Body of pancreas (tissue), 4 donors: ENCODE measurements at regions not wholly inside any gene's neighbourhood (a gene's known extent, or its start where the extent isn't known, plus 50 kb on each side); places are given as distances from the start of the nearest gene placed in this dataset.

Experiments
- ATAC-seq: fragments of 150-250 bp; one replicate; pipeline ENCODE4 v1.9.1; 2016
- DNase-seq, 4 donors: peaks; one replicate each; pipeline ENCODE4 v3.0.0-alpha.2; 2019
- H3K27ac ChIP-seq, 4 donors: fragments of 200-600 bp; sonication (generic); 1 replicate in 3 of 4; 2 replicates in 1 of 4; pipeline versions ENCODE4 v1.5.1 to v1.6.1; 2016 to 2019; ENCODE audit warnings: mild to moderate bottlenecking in 1 of 4, mixed read lengths in 1 of 4, moderate library complexity in 1 of 4
- H3K27me3 ChIP-seq, 2 donors: fragments of 200-600 bp; sonication (generic); one replicate each; pipeline ENCODE4 v1.6.0; 2016; ENCODE audit warnings: mild to moderate bottlenecking in 1 of 2
- H3K36me3 ChIP-seq, 2 donors: fragments of 200-600 bp; sonication (generic); replicated peaks in 1 of 2; 2 replicates each; pipeline ENCODE4 v1.5.1; 2016; ENCODE audit warnings: low read depth in 2 of 2; ENCODE audit not compliant: insufficient read depth in 1 of 2
- H3K4me1 ChIP-seq: fragments of 200-600 bp; sonication (generic); one replicate; pipeline ENCODE4 v1.6.0; 2016
- H3K4me3 ChIP-seq, 2 donors: fragments of 200-600 bp; sonication (generic); 1 replicate in 1 of 2; 2 replicates in 1 of 2; pipeline ENCODE4 v1.5.1; 2016 to 2019
- H3K9me3 ChIP-seq, 3 donors: fragments of 200-600 bp; sonication (generic); 1 replicate in 2 of 3; 2 replicates in 1 of 3; pipeline ENCODE4 v1.5.1; 2016
- POLR2A ChIP-seq, 3 donors: fragments of 450-650 bp; IDR thresholded peaks; one replicate each; pipeline ENCODE4 v1.6.1; 2016; ENCODE audit warnings: antibody characterized with exemption in 3 of 3, mild to moderate bottlenecking in 2 of 3
- WGBS, 2 donors: methylation state at CpG; one replicate each; pipeline ENCODE4 v1.1.5; 2017; 5-methylcytosine and 5-hydroxymethylcytosine counted together
- intact Hi-C: fragments of 100-400 bp; cut with DNase I; formaldehyde crosslinking; loops from one replicate; pipeline ENCODE4 v1.15.1; 2023
- TF ChIP-seq, protein P1 (sequence below), 7 experiments: fragments of 450-650 bp in 4 of 7; fragments of 200-600 bp in 3 of 7; sonication (generic) in 3 of 7; IDR thresholded peaks; one replicate each; pipeline ENCODE4 v1.5.1; 2016 to 2019; ENCODE audit warnings: antibody characterized with exemption in 7 of 7

DNA sequence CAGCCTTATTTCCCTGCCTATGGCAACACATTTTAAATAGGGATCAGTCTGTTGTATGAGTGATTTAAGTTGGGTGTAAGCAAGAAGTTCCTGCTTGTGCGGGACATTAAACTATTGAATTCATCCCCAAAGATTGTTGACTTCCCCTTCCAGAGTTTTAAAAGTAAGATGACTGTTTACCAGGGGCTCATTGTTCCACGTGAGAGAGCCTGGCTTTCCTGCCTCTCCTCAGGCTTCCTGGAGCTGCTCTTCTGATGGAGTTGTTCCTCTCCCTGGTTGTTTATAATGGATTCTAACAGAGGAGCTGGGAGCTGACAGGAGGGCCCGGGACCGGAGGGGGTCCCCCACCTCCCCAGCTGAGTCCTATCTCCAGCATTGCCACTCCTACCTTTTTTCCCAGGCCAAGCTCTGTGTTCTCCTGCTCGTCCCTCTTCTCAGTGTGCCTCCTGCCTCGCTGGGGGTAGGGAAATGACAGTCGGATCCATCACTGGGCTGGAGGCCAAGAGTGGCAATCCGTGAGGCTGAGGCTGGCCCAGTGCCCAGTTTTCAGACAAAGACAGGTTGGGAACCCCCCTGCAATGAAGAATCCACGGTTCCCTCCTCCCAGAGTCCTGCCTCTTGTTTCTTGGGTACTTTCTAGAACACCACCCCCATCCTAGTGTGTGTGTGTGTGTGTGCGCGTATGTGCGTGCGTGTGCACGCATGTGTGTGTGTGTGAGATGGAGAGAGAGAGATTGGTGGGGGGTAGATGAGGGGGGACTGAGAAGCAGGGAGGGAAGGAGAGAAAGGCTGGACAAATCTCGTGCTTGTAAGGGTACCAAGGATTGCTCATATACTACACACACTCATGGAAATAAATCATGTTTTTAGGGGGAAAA, 123.7 kb upstream of the NFIB start:
- peaks cover 12% of the 10 kb centered on the region for H3K4me1 ChIP-seq
- intact Hi-C loops = no loop called here
- H3K4me3 ChIP-seq = no peak overlapping the region
- peak overlapping the region in 1 of 4 donors; percentile 19 for H3K27ac ChIP-seq
- no peaks in the 10 kb centered on the region for H3K9me3 ChIP-seq
- TF ChIP-seq, protein P1, sequence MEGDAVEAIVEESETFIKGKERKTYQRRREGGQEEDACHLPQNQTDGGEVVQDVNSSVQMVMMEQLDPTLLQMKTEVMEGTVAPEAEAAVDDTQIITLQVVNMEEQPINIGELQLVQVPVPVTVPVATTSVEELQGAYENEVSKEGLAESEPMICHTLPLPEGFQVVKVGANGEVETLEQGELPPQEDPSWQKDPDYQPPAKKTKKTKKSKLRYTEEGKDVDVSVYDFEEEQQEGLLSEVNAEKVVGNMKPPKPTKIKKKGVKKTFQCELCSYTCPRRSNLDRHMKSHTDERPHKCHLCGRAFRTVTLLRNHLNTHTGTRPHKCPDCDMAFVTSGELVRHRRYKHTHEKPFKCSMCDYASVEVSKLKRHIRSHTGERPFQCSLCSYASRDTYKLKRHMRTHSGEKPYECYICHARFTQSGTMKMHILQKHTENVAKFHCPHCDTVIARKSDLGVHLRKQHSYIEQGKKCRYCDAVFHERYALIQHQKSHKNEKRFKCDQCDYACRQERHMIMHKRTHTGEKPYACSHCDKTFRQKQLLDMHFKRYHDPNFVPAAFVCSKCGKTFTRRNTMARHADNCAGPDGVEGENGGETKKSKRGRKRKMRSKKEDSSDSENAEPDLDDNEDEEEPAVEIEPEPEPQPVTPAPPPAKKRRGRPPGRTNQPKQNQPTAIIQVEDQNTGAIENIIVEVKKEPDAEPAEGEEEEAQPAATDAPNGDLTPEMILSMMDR (IDR thresholded peaks at IDR 0.05) = no peak
- no peak for TF ChIP-seq POLR2A (IDR thresholded peaks at IDR 0.05)
- H3K36me3 ChIP-seq = no peaks in the 10 kb centered on the region
- DNase-seq (peak in 1 of 4 donors; percentile 23), ATAC-seq (no peak)
- WGBS, 2 donors = 30 to 36% methylated on average over 15 of the region's 15 CpGs
- no peaks in the 10 kb centered on the region for H3K27me3 ChIP-seq

DNA sequence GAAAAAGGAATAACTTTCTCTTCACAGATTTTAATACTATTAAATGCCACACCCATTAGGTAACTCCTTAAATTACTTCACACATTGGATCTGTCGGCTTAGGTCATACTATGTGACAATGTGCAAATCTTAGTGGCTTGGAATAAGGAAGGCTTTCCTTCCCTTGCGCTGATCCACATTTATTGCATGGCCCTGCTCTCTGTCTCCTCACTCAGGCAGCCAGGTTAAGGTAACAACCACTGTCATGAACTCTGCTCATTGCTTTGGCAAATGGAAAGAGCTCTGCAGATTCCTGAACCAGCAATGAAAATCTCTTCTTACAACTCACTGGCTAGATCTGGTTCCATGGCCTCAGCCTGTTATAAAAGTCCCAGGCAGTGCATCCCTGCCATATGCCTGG, 121.9 kb upstream of the NFIB start:
- no peak overlapping the region for H3K27ac ChIP-seq
- H3K9me3 ChIP-seq = no peaks in the 10 kb centered on the region
- no peaks in the 10 kb centered on the region for H3K27me3 ChIP-seq
- WGBS, 2 donors = 69 to 80% methylated on average over 2 of the region's 2 CpGs
- TF ChIP-seq POLR2A (IDR thresholded peaks at IDR 0.05) = no peak
- TF ChIP-seq, protein P1 (IDR thresholded peaks at IDR 0.05) = no peak
- ATAC-seq = no peak
- no peak for DNase-seq
- no peak overlapping the region for H3K4me3 ChIP-seq
- no peaks in the 10 kb centered on the region for H3K36me3 ChIP-seq
- H3K4me1 ChIP-seq = peaks cover 12% of the 10 kb centered on the region
- intact Hi-C loops = no loop called here

DNA sequence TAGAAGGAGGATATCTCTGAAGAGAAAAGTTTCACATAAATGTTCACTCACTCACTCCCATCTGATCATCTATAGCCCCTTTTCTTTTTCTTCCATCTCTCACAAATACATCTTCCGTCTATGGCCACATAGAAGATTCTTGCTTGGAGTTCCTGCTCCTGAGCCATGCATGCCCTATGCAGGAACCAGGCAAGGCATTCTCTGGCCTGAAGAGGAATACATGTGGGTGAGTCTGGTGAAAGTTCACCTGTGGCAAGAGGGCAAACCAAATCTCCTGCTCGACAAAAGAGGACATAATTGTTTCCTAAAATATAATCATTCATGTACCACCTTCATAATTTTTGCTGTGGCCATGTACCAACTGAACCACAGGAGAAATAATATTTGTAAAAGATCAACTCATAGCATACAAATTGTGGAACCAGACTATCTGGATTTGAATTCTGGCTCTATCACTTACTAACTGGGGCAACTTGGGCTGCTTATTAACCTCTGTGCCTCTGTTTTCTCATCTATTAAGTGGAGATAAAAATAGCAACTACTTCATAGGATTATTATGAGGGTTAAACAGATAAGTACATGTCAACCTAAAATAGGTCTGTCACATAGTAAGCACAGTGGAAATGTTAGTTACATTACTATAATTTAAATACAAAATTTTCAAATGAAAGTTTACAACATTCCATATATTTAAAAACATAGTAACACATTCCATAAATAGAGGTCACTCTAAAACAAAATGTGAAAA, 121.2 kb upstream of the NFIB start:
- intact Hi-C loops = no loop called here
- Histone ChIP-seq H3K9me3 (no peaks in the 10 kb centered on the region), H3K4me3 (no peak overlapping the region), H3K27me3 (no peaks in the 10 kb centered on the region), H3K36me3 (no peaks in the 10 kb centered on the region), H3K4me1 (peaks cover 12% of the 10 kb centered on the region), H3K27ac (no peak overlapping the region)
- ATAC-seq (no peak), DNase-seq (no peak)
- 50 to 55% methylated on average over 2 of the region's 2 CpGs for WGBS, 2 donors
- TF ChIP-seq POLR2A (IDR thresholded peaks at IDR 0.05) = no peak
- TF ChIP-seq, protein P1 (IDR thresholded peaks at IDR 0.05) = no peak

DNA sequence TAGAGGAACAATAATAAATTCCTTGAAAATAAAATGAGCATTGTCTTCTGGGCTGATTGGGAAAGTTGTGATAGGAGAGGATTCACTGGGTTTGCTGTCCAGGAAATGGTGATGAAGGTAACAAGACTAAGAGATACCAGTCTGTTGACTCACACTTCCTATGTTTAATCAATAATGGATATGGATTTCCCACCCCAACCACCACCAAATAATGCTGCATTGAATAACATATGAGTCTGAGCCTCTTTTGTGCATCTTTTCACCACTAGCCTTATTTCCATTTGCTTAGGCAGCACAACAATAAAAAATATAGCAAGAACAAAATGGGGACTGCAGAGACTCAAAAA, 120.2 kb upstream of the NFIB start:
- ATAC-seq = no peak
- Histone ChIP-seq H3K27ac (no peak overlapping the region), H3K4me3 (no peak overlapping the region), H3K36me3 (no peaks in the 10 kb centered on the region), H3K27me3 (no peaks in the 10 kb centered on the region), H3K9me3 (no peaks in the 10 kb centered on the region), H3K4me1 (peaks cover 12% of the 10 kb centered on the region)
- TF ChIP-seq, protein P1 (IDR thresholded peaks at IDR 0.05) = peak in 1 of 7 experiments; percentile 8
- TF ChIP-seq POLR2A (IDR thresholded peaks at IDR 0.05) = no peak
- DNase-seq = no peak
- intact Hi-C loops = no loop called here
